ENCODE measurements at regions not wholly inside any gene's neighbourhood (a gene's known extent, or its start where the extent isn't known, plus 50 kb on each side); places are given as distances from the start of the nearest gene placed in this dataset.

- TF ChIP-seq CTCF (IDR thresholded peaks at IDR 0.05): no peak
- no peak for TF ChIP-seq POLR2A (IDR thresholded peaks at IDR 0.05)
- no peak for TF ChIP-seq POLR2AphosphoS5 (IDR thresholded peaks at IDR 0.05)
These were observed 79.1 kb upstream of the SDK2 start for GRCh38 chr17:73723317-73723716.

All from prostate gland (tissue), 2 donors.